PC-9 (cell line): ENCODE measurements at regions not wholly inside any gene's neighbourhood (a gene's known extent, or its start where the extent isn't known, plus 50 kb on each side); places are given as distances from the start of the nearest gene placed in this dataset.

ENCODE experiments used
- CTCF ChIP-seq: fragments of 200-600 bp; sonication (generic); conservative IDR thresholded peaks from 2 replicates; pipeline ENCODE4 v1.6.1; 2017; ENCODE audit warnings: mixed run types, antibody characterized with exemption, mild to moderate bottlenecking, moderate library complexity
- EZH2 ChIP-seq: fragments of 200-600 bp; sonication (generic); IDR thresholded peaks from 2 replicates; pipeline ENCODE4 v1.8.0; 2017; ENCODE audit warnings: antibody characterized with exemption, low read depth

GRCh38 chr14:28536889-28537288 is 229.7 kb upstream of the FOXG1 start:
- TF ChIP-seq CTCF = no peak
- no peak for TF ChIP-seq EZH2
